22Rv1 (cell line): ENCODE measurements at regions not wholly inside any gene's neighbourhood (a gene's known extent, or its start where the extent isn't known, plus 50 kb on each side); places are given as distances from the start of the nearest gene placed in this dataset.
A peak's percentile ranks its signal among the peaks of the same experiment; 100 is the strongest.
"Not testable (repeated sequence)": the region's sequence is repeated elsewhere in the genome, so short reads cannot be mapped to it uniquely, and the experiment has no call there.

ENCODE experiments used
- H3K27ac ChIP-seq: fragments of 450-650 bp; 2 replicates; pipeline ENCODE4 v1.5.1; 2017
- CTCF ChIP-seq: fragments of 450-650 bp; IDR thresholded peaks from 2 replicates; pipeline ENCODE4 v1.5.1; 2017; ENCODE audit warnings: mild to moderate bottlenecking
- ZFX ChIP-seq: fragments of 450-650 bp; IDR thresholded peaks from 2 replicates; pipeline ENCODE4 v1.6.1; 2017; ENCODE audit warnings: antibody characterized with exemption, borderline replicate concordance

GRCh38 chr3:81997390-81997789 lies 235.9 kb upstream of the GBE1 start:
- TF ChIP-seq CTCF (no peak), ZFX (no peak)
- H3K27ac ChIP-seq = no peak overlapping the region

GRCh38 chr3:81995329-81995728 lies 233.9 kb upstream of the GBE1 start:
- TF ChIP-seq CTCF = peak; percentile 34; the same call in 1 of the 2 replicates
- no peak for TF ChIP-seq ZFX
- H3K27ac ChIP-seq = no peak overlapping the region

DNA sequence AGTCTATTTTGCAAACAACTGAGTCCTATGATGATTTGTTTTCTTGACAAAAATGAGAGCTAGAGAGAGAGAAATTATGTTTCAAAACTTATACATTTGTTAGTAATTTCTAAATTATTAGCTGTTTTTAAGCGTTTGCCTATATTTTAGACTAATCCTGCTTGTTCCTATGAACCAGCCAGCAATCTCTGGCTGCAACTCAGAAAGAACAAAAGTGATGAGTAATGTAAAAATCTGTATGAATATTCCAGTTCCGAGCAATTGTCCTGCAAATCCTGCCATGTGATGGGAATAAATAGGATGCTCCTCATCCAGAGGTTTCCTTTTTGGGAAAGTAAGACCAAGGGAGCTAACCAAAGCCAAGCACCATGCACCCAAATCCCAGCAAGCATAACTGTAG lies 228.3 kb upstream of the GBE1 start:
- TF ChIP-seq CTCF (no peak), ZFX (no peak)
- no peak overlapping the region for H3K27ac ChIP-seq

DNA sequence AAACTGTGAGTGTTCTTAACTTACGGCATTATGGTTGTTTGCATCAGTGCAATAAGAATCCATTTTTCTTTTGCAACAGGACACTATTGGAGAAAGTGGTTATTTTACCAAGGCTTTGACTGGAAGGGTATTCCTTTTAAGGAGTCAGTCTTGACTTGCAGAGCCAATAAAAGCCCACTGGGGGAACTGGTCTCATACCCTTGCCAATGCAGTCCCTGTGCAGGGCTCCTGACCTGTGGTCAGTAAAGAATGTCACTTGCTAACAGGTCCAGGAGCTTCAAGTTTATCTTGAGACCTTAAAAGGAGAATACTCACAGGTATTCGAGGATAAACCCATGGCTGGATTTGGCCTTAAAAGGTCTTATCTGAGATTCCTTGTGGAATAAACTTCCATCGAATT lies 227.8 kb upstream of the GBE1 start:
- TF ChIP-seq ZFX (no peak), CTCF (no peak)
- no peak overlapping the region for H3K27ac ChIP-seq

GRCh38 chr3:81987412-81987811 lies 226.0 kb upstream of the GBE1 start:
- H3K27ac ChIP-seq = not testable (repeated sequence)

- H3K27ac ChIP-seq = no peak overlapping the region
- no peak for TF ChIP-seq CTCF
- no peak for TF ChIP-seq ZFX
Measured at GRCh38 chr3:81985996-81986723, 224.7 kb upstream of the GBE1 start.

DNA sequence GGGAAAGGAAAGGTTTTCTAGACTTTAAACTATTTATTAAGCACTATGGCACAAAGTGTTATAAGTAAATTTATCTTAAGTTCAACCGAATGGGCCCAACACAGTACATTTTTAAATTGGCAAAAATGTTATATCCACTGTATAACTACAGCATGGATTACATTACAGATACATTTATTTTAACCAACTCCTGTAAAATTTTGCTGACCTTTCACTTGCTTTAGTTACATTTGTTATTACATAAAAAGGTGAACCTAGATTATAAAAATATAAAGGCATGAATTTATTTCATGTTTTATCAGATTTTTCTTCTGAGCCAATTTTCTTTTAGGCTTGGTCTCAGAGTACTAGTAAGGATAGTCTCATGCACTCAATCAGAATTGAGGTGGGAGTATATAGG lies 221.9 kb upstream of the GBE1 start:
- H3K27ac ChIP-seq = no peak overlapping the region
- no peak for TF ChIP-seq CTCF
- TF ChIP-seq ZFX = no peak
